Panc1 (cell line): ENCODE measurements at regions not wholly inside any gene's neighbourhood (a gene's known extent, or its start where the extent isn't known, plus 50 kb on each side); places are given as distances from the start of the nearest gene placed in this dataset.

ENCODE experiments used
- ATAC-seq: fragments of 200-7000 bp; cut with Tn5 transposase; 2 replicates; pipeline ENCODE4 v1.9.1; 2020; ENCODE audit warnings: mild to moderate bottlenecking, moderate library complexity
- BruUV-seq: library from RNA; stranded (reverse); fragments of 400-500 nt; replicated peaks from 2 replicates; lab custom pipeline; 2021; lab: Mats Ljungman, UMichigan
- CTCF ChIA-PET: fragments of 300-600 bp; sonication (Branson Sonifier 250); formaldehyde crosslinking; loops from one replicate; lab custom pipeline; 2022; ENCODE audit warnings: antibody characterized with exemption; lab: Charles Lee
- POLR2A ChIA-PET: fragments of 300-600 bp; sonication (Branson Sonifier 250); formaldehyde crosslinking; loops from one replicate; lab custom pipeline; 2022; ENCODE audit warnings: antibody characterized with exemption; lab: Charles Lee
- DNase-seq: peaks from one replicate; pipeline ENCODE4 v3.0.0-alpha.2; 2010; ENCODE audit warnings: low read depth, low spot score
- H3K27ac ChIP-seq: 2 replicates; pipeline ENCODE4 v1.5.1; 2011; ENCODE audit warnings: mild to moderate bottlenecking, low read length, inconsistent platforms
- H3K27me3 ChIP-seq: fragments of 200-500 bp; sonication (Bioruptor generic); 2 replicates; pipeline ENCODE4 v1.6.0; 2014; ENCODE audit warnings: low read length, inconsistent platforms; ENCODE audit not compliant: control insufficient read depth, insufficient read depth
- H3K36me3 ChIP-seq: fragments of 200-500 bp; sonication (Bioruptor generic); 2 replicates; pipeline ENCODE4 v1.5.1; 2014; ENCODE audit warnings: inconsistent platforms, mild to moderate bottlenecking, low read length, moderate library complexity; ENCODE audit not compliant: control insufficient read depth, insufficient read depth
- H3K4me1 ChIP-seq: 2 replicates; pipeline ENCODE4 v1.5.1; 2011; ENCODE audit warnings: inconsistent platforms, mild to moderate bottlenecking, low read length, moderate library complexity; ENCODE audit not compliant: control insufficient read depth, insufficient read depth
- H3K4me3 ChIP-seq, 2 experiments: 2 replicates each; pipeline ENCODE4 v1.5.1; 2011 to 2012; ENCODE audit warnings: low read depth in 2 of 2, low read length in 2 of 2, mild to moderate bottlenecking in 2 of 2, inconsistent platforms in 1 of 2, moderate library complexity in 1 of 2
- H3K9me3 ChIP-seq: fragments of 200-500 bp; sonication (Bioruptor generic); 2 replicates; pipeline ENCODE4 v1.5.1; 2014; ENCODE audit warnings: low read depth, mild to moderate bottlenecking, inconsistent platforms, low read length, moderate library complexity; ENCODE audit not compliant: control insufficient read depth, insufficient read depth
- CTCF ChIP-seq: fragments of 450-650 bp; IDR thresholded peaks from 2 replicates; pipeline ENCODE4 v1.5.1; 2017; ENCODE audit warnings: mild to moderate bottlenecking
- POLR2AphosphoS5 ChIP-seq: IDR thresholded peaks from 2 replicates; pipeline ENCODE4 v1.6.1; 2012; ENCODE audit warnings: mild to moderate bottlenecking, low read depth, low read length, moderate library complexity
- REST ChIP-seq, 2 experiments: IDR thresholded peaks; 2 replicates each; pipeline ENCODE4 v1.6.1; 2011 to 2012; ENCODE audit warnings: low read depth in 2 of 2, control low read depth in 1 of 2, low read length in 1 of 2, mild to moderate bottlenecking in 1 of 2, moderate library complexity in 1 of 2; ENCODE audit not compliant: insufficient read depth in 1 of 2
- SIN3A ChIP-seq: IDR thresholded peaks from 2 replicates; pipeline ENCODE4 v1.6.1; 2012; ENCODE audit warnings: low read depth, mild to moderate bottlenecking, low read length, moderate library complexity, borderline replicate concordance; ENCODE audit not compliant: insufficient read depth
- TCF7L2 ChIP-seq: IDR thresholded peaks from 2 replicates; pipeline ENCODE4 v1.6.1; 2011; ENCODE audit warnings: mild to moderate bottlenecking, low read depth, low read length, inconsistent platforms
- in situ Hi-C: cut with HindIII; loops from 2 replicates; pipeline ENCODE4 v1.10.0; 2016; ENCODE audit warnings: low sequenced_read_pairs, low pct_unique_long_range_greater_than_20kb
- intact Hi-C: fragments of 100-400 bp; cut with micrococcal nuclease; formaldehyde crosslinking; loops from one replicate; pipeline ENCODE4 v1.10.0; 2022; ENCODE audit not compliant: unreplicated experiment

- CTCF ChIA-PET, result interaction anchor here (0.5 kb wide), 1 partner anchor 265 kb away, joined by 4 read pairs; no protein-coding TSS in a partner anchor
- POLR2A ChIA-PET, result no interaction called here
- Histone ChIP-seq H3K36me3 (no peaks in the 10 kb centered on the region), H3K4me1 (no peaks in the 10 kb centered on the region), H3K27me3 (no peaks in the 10 kb centered on the region), H3K4me3 (no peak overlapping the region), H3K27ac (no peak overlapping the region), H3K9me3 (no peaks in the 10 kb centered on the region)
- TF ChIP-seq TCF7L2, result no peak
- no peak for TF ChIP-seq POLR2AphosphoS5
- TF ChIP-seq SIN3A, result no peak
- no peak for TF ChIP-seq REST (IDR thresholded peaks at IDR 0.05; ENCODE audit: insufficient read depth in 1 of 2, low read depth in 2 of 2, low read length in 1 of 2)
- no peak for TF ChIP-seq CTCF
- ATAC-seq (peak; percentile 71), DNase-seq (no peak)
- intact Hi-C loops, result no loop called here
- no TSS peak for BruUV-seq
- in situ Hi-C loops, result no loop called here
Observed at GRCh38 chr1:11374748-11375110, 101.7 kb downstream of the UBIAD1 start.

- ATAC-seq (no peak), DNase-seq (no peak)
- no peaks in the 10 kb centered on the region for H3K27me3 ChIP-seq
- CTCF ChIA-PET, result no interaction called here
- H3K4me3 ChIP-seq, result no peak overlapping the region
- H3K27ac ChIP-seq, result no peak overlapping the region
- no peak for TF ChIP-seq CTCF
- TF ChIP-seq REST (IDR thresholded peaks at IDR 0.05; ENCODE audit: insufficient read depth in 1 of 2, low read depth in 2 of 2, low read length in 1 of 2), result no peak
- no peak for TF ChIP-seq POLR2AphosphoS5
- intact Hi-C loops, result no loop called here
- no peaks in the 10 kb centered on the region for H3K4me1 ChIP-seq
- POLR2A ChIA-PET, result interaction anchor here (0.6 kb wide), 1 partner anchor 88 kb away, joined by 3 read pairs; no protein-coding TSS in a partner anchor
- no peaks in the 10 kb centered on the region for H3K36me3 ChIP-seq
- in situ Hi-C loops, result no loop called here
- no TSS peak for BruUV-seq
- H3K9me3 ChIP-seq, result no peaks in the 10 kb centered on the region
Observed at GRCh38 chr1:11377001-11377583, 101.9 kb upstream of the DISP3 start.
